ENCODE measurements at regions not wholly inside any gene's neighbourhood (a gene's known extent, or its start where the extent isn't known, plus 50 kb on each side); places are given as distances from the start of the nearest gene placed in this dataset.

DNA sequence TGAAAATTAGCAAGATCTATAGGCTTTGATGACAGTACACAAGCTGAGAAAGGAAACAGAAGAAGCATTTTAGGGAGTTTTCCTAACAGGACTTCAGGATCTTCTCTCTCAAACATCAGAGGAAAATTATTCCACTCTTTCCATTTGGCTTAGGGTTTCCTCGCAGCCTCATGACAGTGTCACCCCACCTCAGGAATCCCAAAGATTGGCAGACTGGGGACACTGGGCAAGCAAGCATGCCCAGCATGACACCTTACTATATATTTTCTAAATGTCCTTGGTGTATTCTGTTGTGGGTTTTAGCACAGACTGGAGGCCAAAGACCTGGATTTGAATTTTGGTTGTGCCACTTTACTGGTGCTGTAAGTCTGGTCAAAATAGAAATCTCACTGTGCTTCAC lies 482.4 kb upstream of the SOX5 start:
- TF ChIP-seq EZH2 (IDR thresholded peaks at IDR 0.05; ENCODE audit: borderline replicate concordance, insufficient read depth, low read length, poor library complexity, severe bottlenecking) (no peak), SMC3 (conservative IDR thresholded peaks at IDR 0.05; ENCODE audit: poor library complexity) (no peak), POLR2AphosphoS5 (IDR thresholded peaks at IDR 0.05) (no peak), TAF1 (IDR thresholded peaks at IDR 0.05; ENCODE audit: low read depth) (no peak), MXI1 (conservative IDR thresholded peaks at IDR 0.05; ENCODE audit: poor library complexity, severe bottlenecking) (no peak)
- TF ChIP-seq, protein P1, sequence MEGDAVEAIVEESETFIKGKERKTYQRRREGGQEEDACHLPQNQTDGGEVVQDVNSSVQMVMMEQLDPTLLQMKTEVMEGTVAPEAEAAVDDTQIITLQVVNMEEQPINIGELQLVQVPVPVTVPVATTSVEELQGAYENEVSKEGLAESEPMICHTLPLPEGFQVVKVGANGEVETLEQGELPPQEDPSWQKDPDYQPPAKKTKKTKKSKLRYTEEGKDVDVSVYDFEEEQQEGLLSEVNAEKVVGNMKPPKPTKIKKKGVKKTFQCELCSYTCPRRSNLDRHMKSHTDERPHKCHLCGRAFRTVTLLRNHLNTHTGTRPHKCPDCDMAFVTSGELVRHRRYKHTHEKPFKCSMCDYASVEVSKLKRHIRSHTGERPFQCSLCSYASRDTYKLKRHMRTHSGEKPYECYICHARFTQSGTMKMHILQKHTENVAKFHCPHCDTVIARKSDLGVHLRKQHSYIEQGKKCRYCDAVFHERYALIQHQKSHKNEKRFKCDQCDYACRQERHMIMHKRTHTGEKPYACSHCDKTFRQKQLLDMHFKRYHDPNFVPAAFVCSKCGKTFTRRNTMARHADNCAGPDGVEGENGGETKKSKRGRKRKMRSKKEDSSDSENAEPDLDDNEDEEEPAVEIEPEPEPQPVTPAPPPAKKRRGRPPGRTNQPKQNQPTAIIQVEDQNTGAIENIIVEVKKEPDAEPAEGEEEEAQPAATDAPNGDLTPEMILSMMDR (IDR thresholded peaks at IDR 0.05; ENCODE audit: poor library complexity, severe bottlenecking): no peak
